ENCODE measurements at regions not wholly inside any gene's neighbourhood (a gene's known extent, or its start where the extent isn't known, plus 50 kb on each side); places are given as distances from the start of the nearest gene placed in this dataset.

- no peaks in the 10 kb centered on the region for H3K36me3 ChIP-seq (ENCODE audit: control insufficient read depth, insufficient read depth, low read length)
- TF ChIP-seq, protein P1, sequence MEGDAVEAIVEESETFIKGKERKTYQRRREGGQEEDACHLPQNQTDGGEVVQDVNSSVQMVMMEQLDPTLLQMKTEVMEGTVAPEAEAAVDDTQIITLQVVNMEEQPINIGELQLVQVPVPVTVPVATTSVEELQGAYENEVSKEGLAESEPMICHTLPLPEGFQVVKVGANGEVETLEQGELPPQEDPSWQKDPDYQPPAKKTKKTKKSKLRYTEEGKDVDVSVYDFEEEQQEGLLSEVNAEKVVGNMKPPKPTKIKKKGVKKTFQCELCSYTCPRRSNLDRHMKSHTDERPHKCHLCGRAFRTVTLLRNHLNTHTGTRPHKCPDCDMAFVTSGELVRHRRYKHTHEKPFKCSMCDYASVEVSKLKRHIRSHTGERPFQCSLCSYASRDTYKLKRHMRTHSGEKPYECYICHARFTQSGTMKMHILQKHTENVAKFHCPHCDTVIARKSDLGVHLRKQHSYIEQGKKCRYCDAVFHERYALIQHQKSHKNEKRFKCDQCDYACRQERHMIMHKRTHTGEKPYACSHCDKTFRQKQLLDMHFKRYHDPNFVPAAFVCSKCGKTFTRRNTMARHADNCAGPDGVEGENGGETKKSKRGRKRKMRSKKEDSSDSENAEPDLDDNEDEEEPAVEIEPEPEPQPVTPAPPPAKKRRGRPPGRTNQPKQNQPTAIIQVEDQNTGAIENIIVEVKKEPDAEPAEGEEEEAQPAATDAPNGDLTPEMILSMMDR (IDR thresholded peaks at IDR 0.05; ENCODE audit: insufficient read depth, low read depth, low read length) = no peak
- DNase-seq (ENCODE audit: low read depth) = no peak
- H3K27me3 ChIP-seq (ENCODE audit: control insufficient read depth, insufficient read depth, low read length) = no peaks in the 10 kb centered on the region; the same call in 1 of the 2 replicates
- ChIA-PET POLR2A (no interaction called here), CTCF (no interaction called here)
- H3K4me3 ChIP-seq (ENCODE audit: low read depth, low read length) = no peak overlapping the region
Observed at GRCh38 chr5:36482812-36483211, 123.6 kb upstream of the SLC1A3 start.

GRCh38 chr5:36489505-36489904 is 116.9 kb upstream of the SLC1A3 start:
- TF ChIP-seq, protein P1 (IDR thresholded peaks at IDR 0.05; ENCODE audit: insufficient read depth, low read depth, low read length) = no peak
- Histone ChIP-seq H3K4me3 (ENCODE audit: low read depth, low read length) (no peak overlapping the region), H3K36me3 (ENCODE audit: control insufficient read depth, insufficient read depth, low read length) (no peaks in the 10 kb centered on the region), H3K27me3 (ENCODE audit: control insufficient read depth, insufficient read depth, low read length) (peaks cover 4% of the 10 kb centered on the region; the same call in 1 of the 2 replicates)
- DNase-seq (ENCODE audit: low read depth) = no peak
- CTCF ChIA-PET = no interaction called here
- POLR2A ChIA-PET = no interaction called here

DNA sequence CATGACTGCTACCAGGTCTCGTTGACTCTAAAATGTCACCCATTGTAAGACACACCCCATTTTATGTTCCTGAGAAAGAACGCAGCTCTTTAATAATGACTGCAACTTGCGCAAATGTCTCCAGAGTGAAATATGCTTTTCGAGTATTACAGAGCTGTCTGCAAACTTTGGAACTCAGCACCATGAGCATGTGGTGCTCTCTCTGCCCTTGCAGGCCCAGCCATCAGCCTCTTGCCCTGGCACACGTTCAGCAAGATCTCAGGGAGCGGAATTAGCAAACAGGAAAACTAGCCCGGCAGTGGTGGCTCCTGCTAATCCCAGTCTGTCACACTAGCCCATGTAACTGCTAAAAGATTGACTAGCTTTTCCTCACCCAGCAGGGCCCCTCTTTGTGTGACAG is 114.5 kb upstream of the SLC1A3 start:
- ChIA-PET POLR2A (no interaction called here), CTCF (no interaction called here)
- H3K27me3 ChIP-seq (ENCODE audit: control insufficient read depth, insufficient read depth, low read length) = peaks cover 9% of the 10 kb centered on the region
- H3K4me3 ChIP-seq (ENCODE audit: low read depth, low read length) = no peak overlapping the region
- no peaks in the 10 kb centered on the region for H3K36me3 ChIP-seq (ENCODE audit: control insufficient read depth, insufficient read depth, low read length)
- TF ChIP-seq, protein P1 (IDR thresholded peaks at IDR 0.05; ENCODE audit: insufficient read depth, low read depth, low read length) = no peak
- DNase-seq (ENCODE audit: low read depth) = no peak

DNA sequence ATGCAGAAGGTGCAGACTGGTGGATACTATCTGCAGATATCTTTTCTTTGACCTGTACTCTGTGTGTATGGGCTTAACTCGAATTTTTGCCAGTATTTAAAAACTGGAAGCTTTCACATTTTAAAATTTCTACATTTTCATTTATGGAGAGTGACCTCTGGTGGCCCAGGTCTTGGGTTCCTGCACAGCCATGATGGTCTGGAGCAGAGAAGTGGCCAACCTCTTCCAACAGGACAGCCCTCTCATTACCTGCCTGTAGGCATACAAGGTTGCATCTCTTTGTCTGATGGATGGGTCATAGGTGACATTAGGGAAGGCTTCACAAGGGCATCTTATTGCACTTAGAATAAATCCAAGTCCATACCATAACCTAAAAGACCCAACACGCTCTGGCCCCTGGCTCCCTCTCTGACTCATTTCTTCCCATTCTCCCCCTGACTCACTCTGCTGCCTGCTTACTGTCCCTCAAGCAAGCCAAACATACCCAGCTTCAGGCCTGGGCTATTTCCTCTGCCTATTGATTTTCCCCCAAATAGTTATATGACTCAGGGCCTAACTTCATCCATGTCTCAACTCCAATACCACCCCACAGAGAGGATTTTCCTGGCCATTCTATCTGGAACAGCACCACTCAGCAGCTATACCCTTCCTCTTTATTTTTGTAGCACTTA is 113.3 kb upstream of the SLC1A3 start:
- no peak overlapping the region for H3K4me3 ChIP-seq (ENCODE audit: low read depth, low read length)
- POLR2A ChIA-PET = no interaction called here
- H3K36me3 ChIP-seq (ENCODE audit: control insufficient read depth, insufficient read depth, low read length) = no peaks in the 10 kb centered on the region
- TF ChIP-seq, protein P1 (IDR thresholded peaks at IDR 0.05; ENCODE audit: insufficient read depth, low read depth, low read length) = no peak
- peaks cover 14% of the 10 kb centered on the region for H3K27me3 ChIP-seq (ENCODE audit: control insufficient read depth, insufficient read depth, low read length)
- CTCF ChIA-PET = interaction anchor here (0.9 to 2.2 kb wide), 6 partner anchors 9 to 78 kb away, joined by 3 to 6 read pairs (median 3); no protein-coding TSS in a partner anchor
- DNase-seq (ENCODE audit: low read depth) = no peak

GRCh38 chr5:36494028-36494427 is 112.4 kb upstream of the SLC1A3 start:
- DNase-seq (ENCODE audit: low read depth) = no peak
- Histone ChIP-seq H3K36me3 (ENCODE audit: control insufficient read depth, insufficient read depth, low read length) (no peaks in the 10 kb centered on the region), H3K27me3 (ENCODE audit: control insufficient read depth, insufficient read depth, low read length) (peaks cover 15% of the 10 kb centered on the region), H3K4me3 (ENCODE audit: low read depth, low read length) (no peak overlapping the region)
- TF ChIP-seq, protein P1 (IDR thresholded peaks at IDR 0.05; ENCODE audit: insufficient read depth, low read depth, low read length) = no peak
- ChIA-PET POLR2A (no interaction called here), CTCF (interaction anchor here (1.1 to 2.2 kb wide), 4 partner anchors 8 to 14 kb away, joined by 3 to 6 read pairs (median 4); no protein-coding TSS in a partner anchor)

Data from BJ (cell line).